Kidney epithelial cell (primary cell): ENCODE measurements at regions not wholly inside any gene's neighbourhood (a gene's known extent, or its start where the extent isn't known, plus 50 kb on each side); places are given as distances from the start of the nearest gene placed in this dataset.

Source experiments
- DNase-seq: peaks from one replicate; pipeline ENCODE4 v3.0.0-alpha.2; 2010; ENCODE audit warnings: low read depth
- H3K27me3 ChIP-seq: 2 replicates; pipeline ENCODE4 v1.6.0; 2011; ENCODE audit warnings: low read length; ENCODE audit not compliant: control insufficient read depth, insufficient read depth
- H3K36me3 ChIP-seq: 2 replicates; pipeline ENCODE4 v1.5.1; 2011; ENCODE audit warnings: low read length; ENCODE audit not compliant: control insufficient read depth, insufficient read depth
- H3K4me3 ChIP-seq: 2 replicates; pipeline ENCODE4 v1.5.1; 2011; ENCODE audit warnings: low read depth, mild to moderate bottlenecking, control low read depth, low read length
- TF ChIP-seq, protein P1 (sequence below): IDR thresholded peaks from 2 replicates; pipeline ENCODE4 v1.5.1; 2011; ENCODE audit warnings: mild to moderate bottlenecking, moderate library complexity, low read length, control low read depth, inconsistent platforms; ENCODE audit not compliant: insufficient read depth, poor library complexity, severe bottlenecking

DNA sequence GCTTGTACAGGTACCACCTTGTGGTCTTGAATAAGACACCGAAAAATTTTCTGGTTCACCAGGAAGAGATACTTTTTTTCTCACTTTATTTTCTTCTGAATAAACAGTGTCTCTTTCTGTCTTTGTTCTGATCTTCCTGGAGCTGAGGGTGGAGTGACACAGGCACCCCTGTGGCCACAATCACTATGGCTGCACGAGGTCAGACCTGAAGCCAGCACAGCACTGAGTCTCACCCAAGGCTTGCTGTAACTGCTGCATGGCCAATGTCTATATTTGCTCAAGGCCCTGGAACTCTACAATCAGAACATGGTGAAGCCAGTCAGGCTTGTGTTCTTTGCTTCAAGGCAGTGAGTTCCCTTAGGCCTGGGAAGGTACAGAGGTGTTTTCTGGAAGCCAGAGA, 87.2 kb downstream of the GPR174 start:
- Histone ChIP-seq H3K36me3 (no peaks in the 10 kb centered on the region), H3K27me3 (no peaks in the 10 kb centered on the region), H3K4me3 (no peak overlapping the region)
- TF ChIP-seq, protein P1, sequence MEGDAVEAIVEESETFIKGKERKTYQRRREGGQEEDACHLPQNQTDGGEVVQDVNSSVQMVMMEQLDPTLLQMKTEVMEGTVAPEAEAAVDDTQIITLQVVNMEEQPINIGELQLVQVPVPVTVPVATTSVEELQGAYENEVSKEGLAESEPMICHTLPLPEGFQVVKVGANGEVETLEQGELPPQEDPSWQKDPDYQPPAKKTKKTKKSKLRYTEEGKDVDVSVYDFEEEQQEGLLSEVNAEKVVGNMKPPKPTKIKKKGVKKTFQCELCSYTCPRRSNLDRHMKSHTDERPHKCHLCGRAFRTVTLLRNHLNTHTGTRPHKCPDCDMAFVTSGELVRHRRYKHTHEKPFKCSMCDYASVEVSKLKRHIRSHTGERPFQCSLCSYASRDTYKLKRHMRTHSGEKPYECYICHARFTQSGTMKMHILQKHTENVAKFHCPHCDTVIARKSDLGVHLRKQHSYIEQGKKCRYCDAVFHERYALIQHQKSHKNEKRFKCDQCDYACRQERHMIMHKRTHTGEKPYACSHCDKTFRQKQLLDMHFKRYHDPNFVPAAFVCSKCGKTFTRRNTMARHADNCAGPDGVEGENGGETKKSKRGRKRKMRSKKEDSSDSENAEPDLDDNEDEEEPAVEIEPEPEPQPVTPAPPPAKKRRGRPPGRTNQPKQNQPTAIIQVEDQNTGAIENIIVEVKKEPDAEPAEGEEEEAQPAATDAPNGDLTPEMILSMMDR: no peak
- no peak for DNase-seq
